HEK293 (cell line): ENCODE measurements at regions not wholly inside any gene's neighbourhood (a gene's known extent, or its start where the extent isn't known, plus 50 kb on each side); places are given as distances from the start of the nearest gene placed in this dataset.

ENCODE experiments used
- CTCF ChIP-seq: fragments of 450-650 bp; formaldehyde crosslinking; IDR thresholded peaks from 2 replicates; pipeline ENCODE4 v1.5.1; 2016; ENCODE audit warnings: missing biosample characterization, missing genetic modification characterization
- ZBTB11 ChIP-seq: fragments of 450-650 bp; formaldehyde crosslinking; conservative IDR thresholded peaks from 2 replicates; pipeline ENCODE4 v1.5.1; 2016; ENCODE audit warnings: low read depth, missing biosample characterization, missing genetic modification characterization
- ZBTB49 ChIP-seq: fragments of 450-650 bp; formaldehyde crosslinking; IDR thresholded peaks from 2 replicates; pipeline ENCODE4 v1.5.1; 2016; ENCODE audit warnings: missing biosample characterization, missing genetic modification characterization, low read depth
- ZNF2 ChIP-seq: fragments of 450-650 bp; formaldehyde crosslinking; IDR thresholded peaks from 2 replicates; pipeline ENCODE4 v1.5.1; 2016; ENCODE audit warnings: missing biosample characterization, missing genetic modification characterization
- ZNF654 ChIP-seq: fragments of 450-650 bp; formaldehyde crosslinking; IDR thresholded peaks from 2 replicates; pipeline ENCODE4 v1.5.1; 2016; ENCODE audit warnings: low read depth, missing biosample characterization, missing genetic modification characterization
- ZNF777 ChIP-seq: fragments of 450-650 bp; formaldehyde crosslinking; IDR thresholded peaks from 2 replicates; pipeline ENCODE4 v1.5.1; 2017; ENCODE audit warnings: missing biosample characterization, missing genetic modification characterization, borderline replicate concordance

GRCh38 chr2:160672211-160672610 is 178.6 kb upstream of the RBMS1 start:
- no peak for TF ChIP-seq ZBTB11
- no peak for TF ChIP-seq ZBTB49 (tag by site-specific recombination)
- TF ChIP-seq ZNF777 (tag by site-specific recombination) = no peak
- TF ChIP-seq ZNF654 = no peak
- no peak for TF ChIP-seq ZNF2 (tag by site-specific recombination)
- no peak for TF ChIP-seq CTCF (tag by site-specific recombination)
